Stimulated activated CD8-positive, alpha-beta memory T cell treated with anti-CD3 and anti-CD28 coated beads, Interleukin-4, amount 100 ng/mL, for 1 hour (primary cell): ENCODE measurements at regions not wholly inside any gene's neighbourhood (a gene's known extent, or its start where the extent isn't known, plus 50 kb on each side); places are given as distances from the start of the nearest gene placed in this dataset.

ENCODE experiments used
- DNase-seq, 2 donors: peaks; one replicate each; pipeline ENCODE4 v3.0.0-alpha.2; 2020; ENCODE audit warnings: low read depth in 2 of 2, low spot score in 1 of 2

- no peak for DNase-seq
These were observed 168.6 kb downstream of the TRIM33 start for GRCh38 chr1:114342376-114342775.

GRCh38 chr1:114341856-114342255, 169.1 kb downstream of the TRIM33 start:
- no peak for DNase-seq

GRCh38 chr1:114341299-114341698, 169.7 kb downstream of the TRIM33 start:
- no peak for DNase-seq

GRCh38 chr1:114340892-114341291, 170.1 kb downstream of the TRIM33 start:
- DNase-seq: no peak

- no peak for DNase-seq
These were observed 171.6 kb downstream of the TRIM33 start for GRCh38 chr1:114339379-114339778.

- DNase-seq: no peak
These were observed 172.7 kb downstream of the TRIM33 start for GRCh38 chr1:114338191-114338890.

- DNase-seq: no peak
These were observed 173.6 kb downstream of the TRIM33 start for GRCh38 chr1:114337417-114337816.

GRCh38 chr1:114336360-114336759, 174.6 kb downstream of the TRIM33 start:
- DNase-seq: no peak

GRCh38 chr1:114335273-114335672, 175.7 kb downstream of the TRIM33 start:
- DNase-seq: no peak

- DNase-seq: no peak
These were observed 176.7 kb downstream of the TRIM33 start for GRCh38 chr1:114334297-114334696.

- DNase-seq: no peak
These were observed 177.3 kb downstream of the TRIM33 start for GRCh38 chr1:114333690-114334089.

GRCh38 chr1:114331936-114332335, 178.3 kb upstream of the SYT6 start:
- DNase-seq: no peak

- DNase-seq: no peak
These were observed 176.8 kb upstream of the SYT6 start for GRCh38 chr1:114330451-114330983.

GRCh38 chr1:114328361-114328904, 174.8 kb upstream of the SYT6 start:
- no peak for DNase-seq

GRCh38 chr1:114324662-114324965, 170.9 kb upstream of the SYT6 start:
- DNase-seq: no peak

- no peak for DNase-seq
These were observed 170.4 kb upstream of the SYT6 start for GRCh38 chr1:114323959-114324661.

GRCh38 chr1:114322734-114323133, 169.1 kb upstream of the SYT6 start:
- DNase-seq: no peak

- no peak for DNase-seq
These were observed 168.5 kb upstream of the SYT6 start for GRCh38 chr1:114322207-114322606.

- DNase-seq: no peak
These were observed 166.9 kb upstream of the SYT6 start for GRCh38 chr1:114320586-114320985.

GRCh38 chr1:114319418-114319817, 165.7 kb upstream of the SYT6 start:
- DNase-seq: no peak

GRCh38 chr1:114318961-114319360, 165.3 kb upstream of the SYT6 start:
- DNase-seq: no peak

- no peak for DNase-seq
These were observed 162.5 kb upstream of the SYT6 start for GRCh38 chr1:114316204-114316603.
